ENCODE measurements at regions not wholly inside any gene's neighbourhood (a gene's known extent, or its start where the extent isn't known, plus 50 kb on each side); places are given as distances from the start of the nearest gene placed in this dataset.
"Not testable (repeated sequence)": the region's sequence is repeated elsewhere in the genome, so short reads cannot be mapped to it uniquely, and the experiment has no call there.

- TF ChIP-seq, protein P1, sequence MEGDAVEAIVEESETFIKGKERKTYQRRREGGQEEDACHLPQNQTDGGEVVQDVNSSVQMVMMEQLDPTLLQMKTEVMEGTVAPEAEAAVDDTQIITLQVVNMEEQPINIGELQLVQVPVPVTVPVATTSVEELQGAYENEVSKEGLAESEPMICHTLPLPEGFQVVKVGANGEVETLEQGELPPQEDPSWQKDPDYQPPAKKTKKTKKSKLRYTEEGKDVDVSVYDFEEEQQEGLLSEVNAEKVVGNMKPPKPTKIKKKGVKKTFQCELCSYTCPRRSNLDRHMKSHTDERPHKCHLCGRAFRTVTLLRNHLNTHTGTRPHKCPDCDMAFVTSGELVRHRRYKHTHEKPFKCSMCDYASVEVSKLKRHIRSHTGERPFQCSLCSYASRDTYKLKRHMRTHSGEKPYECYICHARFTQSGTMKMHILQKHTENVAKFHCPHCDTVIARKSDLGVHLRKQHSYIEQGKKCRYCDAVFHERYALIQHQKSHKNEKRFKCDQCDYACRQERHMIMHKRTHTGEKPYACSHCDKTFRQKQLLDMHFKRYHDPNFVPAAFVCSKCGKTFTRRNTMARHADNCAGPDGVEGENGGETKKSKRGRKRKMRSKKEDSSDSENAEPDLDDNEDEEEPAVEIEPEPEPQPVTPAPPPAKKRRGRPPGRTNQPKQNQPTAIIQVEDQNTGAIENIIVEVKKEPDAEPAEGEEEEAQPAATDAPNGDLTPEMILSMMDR (conservative IDR thresholded peaks at IDR 0.05), result not testable (repeated sequence)
- not testable (repeated sequence) for TF ChIP-seq EZH2 (IDR thresholded peaks at IDR 0.05; ENCODE audit: low read depth)
These were observed 74.7 kb downstream of the OTUD1 start for GRCh38 chr10:23513621-23514020.
